Left cardiac atrium (tissue), 4 donors: ENCODE measurements at regions not wholly inside any gene's neighbourhood (a gene's known extent, or its start where the extent isn't known, plus 50 kb on each side); places are given as distances from the start of the nearest gene placed in this dataset.
"Not testable (repeated sequence)": the region's sequence is repeated elsewhere in the genome, so short reads cannot be mapped to it uniquely, and the experiment has no call there.

Source experiments
- ATAC-seq, 2 donors: fragments of 200-7000 bp; cut with Tn5 transposase; one replicate each; pipeline ENCODE4 v1.9.1; 2020; ENCODE audit warnings: mild to moderate bottlenecking in 2 of 2, moderate library complexity in 2 of 2
- DNase-seq: peaks from one replicate; pipeline ENCODE4 v3.0.0-alpha.2; 2020
- intact Hi-C, 2 donors: fragments of 100-400 bp; cut with DNase I; formaldehyde crosslinking; loops; one replicate each; pipeline versions ENCODE4 v1.14.1 to v1.15.1; 2022 to 2023
- donor health status: DM: no; HTN: yes; CAD: no.
- donor health status: DM: no; HTN: yes; CAD: no; lungs with severe emphysema.
- donor health status: DM: yes; HTN: yes; CAD: no.
- donor health status: Dilated cardiomyopathy.

- intact Hi-C loops, result no loop called here
- DNase-seq, result no peak
- ATAC-seq, result no peak
Observed at GRCh38 chr1:199877526-199878384, 149.8 kb upstream of the NR5A2 start.

- peak in 1 of 2 donors; percentile 27 for ATAC-seq
- no peak for DNase-seq
- intact Hi-C loops, result no loop called here
Observed at GRCh38 chr1:199878823-199879222, 148.7 kb upstream of the NR5A2 start.

- intact Hi-C loops, result no loop called here
- ATAC-seq (no peak), DNase-seq (no peak)
Observed at GRCh38 chr1:199898654-199899053, 128.9 kb upstream of the NR5A2 start.

- DNase-seq (no peak), ATAC-seq (no peak)
- intact Hi-C loops, result no loop called here
Observed at GRCh38 chr1:199901341-199901740, 126.2 kb upstream of the NR5A2 start.

- no peak for DNase-seq
- no peak for ATAC-seq
- intact Hi-C loops, result no loop called here
Observed at GRCh38 chr1:199907361-199907760, 120.1 kb upstream of the NR5A2 start.

- no peak for ATAC-seq
- intact Hi-C loops, result no loop called here
- DNase-seq, result no peak
Observed at GRCh38 chr1:199909137-199909536, 118.4 kb upstream of the NR5A2 start.

GRCh38 chr1:199913318-199913717 lies 114.2 kb upstream of the NR5A2 start:
- no peak for DNase-seq
- no peak for ATAC-seq
- intact Hi-C loops, result no loop called here

GRCh38 chr1:199914546-199914945 lies 113.0 kb upstream of the NR5A2 start:
- intact Hi-C loops, result no loop called here
- ATAC-seq (no peak), DNase-seq (no peak)

GRCh38 chr1:199918196-199918769 lies 109.2 kb upstream of the NR5A2 start:
- intact Hi-C loops, result no loop called here
- DNase-seq (no peak), ATAC-seq (no peak)

- ATAC-seq, result no peak
- intact Hi-C loops, result no loop called here
Observed at GRCh38 chr1:199920635-199921034, 106.9 kb upstream of the NR5A2 start.

GRCh38 chr1:199929556-199929955 lies 98.0 kb upstream of the NR5A2 start:
- no peak for ATAC-seq
- no peak for DNase-seq
- intact Hi-C loops, result no loop called here

More at GRCh38 chr1:199920635-199921034, 106.9 kb upstream of the NR5A2 start:
- no peak for DNase-seq

GRCh38 chr1:199930067-199930466 lies 97.4 kb upstream of the NR5A2 start:
- DNase-seq, intact Hi-C loops, ATAC-seq: not testable (repeated sequence)

GRCh38 chr1:199931666-199932377 lies 95.7 kb upstream of the NR5A2 start:
- no peak for ATAC-seq
- DNase-seq, result no peak
- intact Hi-C loops, result no loop called here

- ATAC-seq (no peak), DNase-seq (no peak)
Observed at GRCh38 chr1:199932462-199932861, 95.0 kb upstream of the NR5A2 start.

GRCh38 chr1:199936441-199936840 lies 91.1 kb upstream of the NR5A2 start:
- ATAC-seq, result no peak
- intact Hi-C loops, result no loop called here

More at GRCh38 chr1:199932462-199932861, 95.0 kb upstream of the NR5A2 start:
- intact Hi-C loops, result no loop called here

GRCh38 chr1:199937161-199937560 lies 90.3 kb upstream of the NR5A2 start:
- intact Hi-C loops, result no loop called here
- ATAC-seq, result no peak
- DNase-seq, result no peak

More at GRCh38 chr1:199936441-199936840, 91.1 kb upstream of the NR5A2 start:
- no peak for DNase-seq

- no peak for DNase-seq
- ATAC-seq, result no peak
- intact Hi-C loops, result no loop called here
Observed at GRCh38 chr1:199937661-199938060, 89.8 kb upstream of the NR5A2 start.

- no peak for ATAC-seq
- DNase-seq, result no peak
- intact Hi-C loops, result no loop called here
Observed at GRCh38 chr1:199944986-199945385, 82.5 kb upstream of the NR5A2 start.

GRCh38 chr1:199945591-199945990 lies 81.9 kb upstream of the NR5A2 start:
- intact Hi-C loops, result no loop called here
- no peak for DNase-seq
- ATAC-seq, result no peak
